Mesenchymal stem cell (in vitro differentiated cells and primary cell): ENCODE measurements at regions not wholly inside any gene's neighbourhood (a gene's known extent, or its start where the extent isn't known, plus 50 kb on each side); places are given as distances from the start of the nearest gene placed in this dataset.

Experiments used
- DNase-seq: peaks from one replicate; pipeline ENCODE4 v3.0.0-alpha.2; 2013
- H2AFZ ChIP-seq: one replicate; pipeline ENCODE4 v1.6.1; 2013; ENCODE audit warnings: low read depth, mild to moderate bottlenecking, control low read depth, inconsistent platforms, low read length, moderate library complexity
- H2AK5ac ChIP-seq: 2 replicates; pipeline ENCODE4 v1.6.1; 2013; ENCODE audit warnings: low read length, moderate library complexity, mild to moderate bottlenecking, inconsistent platforms; ENCODE audit not compliant: severe bottlenecking
- H2BK120ac ChIP-seq: one replicate; pipeline ENCODE4 v1.6.1; 2013; ENCODE audit warnings: low read depth, mild to moderate bottlenecking, inconsistent platforms, low read length, moderate library complexity
- H2BK12ac ChIP-seq, 2 experiments: one replicate each; pipeline ENCODE4 v1.6.1; 2013; ENCODE audit warnings: inconsistent platforms in 2 of 2, low read length in 2 of 2, mild to moderate bottlenecking in 2 of 2, moderate library complexity in 2 of 2, control low read depth in 1 of 2
- H2BK15ac ChIP-seq: one replicate; pipeline ENCODE4 v1.6.1; 2013; ENCODE audit warnings: mild to moderate bottlenecking, low read depth, inconsistent platforms; ENCODE audit not compliant: poor library complexity, severe bottlenecking
- H2BK5ac ChIP-seq: 2 replicates; pipeline ENCODE4 v1.6.1; 2013; ENCODE audit warnings: low read depth, mild to moderate bottlenecking, low read length, control low read depth, inconsistent platforms; ENCODE audit not compliant: poor library complexity, severe bottlenecking
- H3K14ac ChIP-seq, 2 experiments: one replicate each; pipeline ENCODE4 v1.6.1; 2013; ENCODE audit warnings: inconsistent platforms in 2 of 2, low read length in 2 of 2, control low read depth in 1 of 2, mild to moderate bottlenecking in 1 of 2, moderate library complexity in 1 of 2
- H3K18ac ChIP-seq, 2 experiments: one replicate each; pipeline ENCODE4 v1.6.1; 2013; ENCODE audit warnings: inconsistent platforms in 2 of 2, low read length in 2 of 2, control low read depth in 1 of 2, low read depth in 1 of 2, mild to moderate bottlenecking in 1 of 2
- H3K23ac ChIP-seq, 2 experiments: one replicate each; pipeline ENCODE4 v1.6.1; 2013; ENCODE audit warnings: inconsistent platforms in 2 of 2, low read length in 2 of 2, mild to moderate bottlenecking in 2 of 2, moderate library complexity in 2 of 2, control low read depth in 1 of 2
- H3K27ac ChIP-seq: 2 replicates; pipeline ENCODE4 v1.5.1; 2013; ENCODE audit warnings: mild to moderate bottlenecking, moderate library complexity, low read length, control low read depth, inconsistent platforms; ENCODE audit not compliant: poor library complexity, severe bottlenecking
- H3K27me3 ChIP-seq, 2 experiments: 2 replicates each; pipeline versions ENCODE4 v1.6.1 to v1.7.0; 2013; ENCODE audit warnings: low read length in 2 of 2, mild to moderate bottlenecking in 2 of 2, moderate library complexity in 2 of 2, control low read depth in 1 of 2, inconsistent platforms in 1 of 2; ENCODE audit not compliant: control insufficient read depth in 1 of 2, insufficient read depth in 1 of 2
- H3K36me3 ChIP-seq, 2 experiments: 2 replicates each; pipeline versions ENCODE4 v1.6.1 to v1.7.0; 2013; ENCODE audit warnings: low read length in 2 of 2, control low read depth in 1 of 2, inconsistent platforms in 1 of 2, low read depth in 1 of 2, mild to moderate bottlenecking in 1 of 2; ENCODE audit not compliant: insufficient read depth in 2 of 2, control insufficient read depth in 1 of 2
- H3K4ac ChIP-seq, 2 experiments: one replicate each; pipeline ENCODE4 v1.6.1; 2013; ENCODE audit warnings: inconsistent platforms in 2 of 2, low read length in 2 of 2, mild to moderate bottlenecking in 2 of 2, moderate library complexity in 2 of 2, control low read depth in 1 of 2, low read depth in 1 of 2
- H3K4me1 ChIP-seq: 2 replicates; pipeline ENCODE4 v1.6.1; 2013; ENCODE audit warnings: low read depth, low read length, control low read depth; ENCODE audit not compliant: control insufficient read depth, insufficient read depth
- H3K4me2 ChIP-seq: 2 replicates; pipeline ENCODE4 v1.6.1; 2013; ENCODE audit warnings: low read length, mild to moderate bottlenecking, inconsistent platforms; ENCODE audit not compliant: poor library complexity, severe bottlenecking
- H3K4me3 ChIP-seq, 2 experiments: 2 replicates each; pipeline versions ENCODE4 v1.5.1 to v1.7.0; 2013; ENCODE audit warnings: low read length in 2 of 2, mild to moderate bottlenecking in 2 of 2, control low read depth in 1 of 2, low read depth in 1 of 2; ENCODE audit not compliant: insufficient read depth in 1 of 2
- H3K79me1 ChIP-seq: replicated peaks from 2 replicates; pipeline ENCODE4 v1.6.1; 2013; ENCODE audit warnings: mild to moderate bottlenecking, control low read depth, low read length, inconsistent platforms; ENCODE audit not compliant: poor library complexity, severe bottlenecking
- H3K9ac ChIP-seq: 2 replicates; pipeline ENCODE4 v1.7.0; 2013; ENCODE audit warnings: mild to moderate bottlenecking, low read length, moderate library complexity
- H3K9me3 ChIP-seq: 2 replicates; pipeline ENCODE4 v1.7.0; 2013; ENCODE audit warnings: mild to moderate bottlenecking, low read length; ENCODE audit not compliant: control insufficient read depth
- H4K8ac ChIP-seq: one replicate; pipeline ENCODE4 v1.6.1; 2013; ENCODE audit warnings: inconsistent platforms, mild to moderate bottlenecking, low read length, moderate library complexity
- H4K91ac ChIP-seq: one replicate; pipeline ENCODE4 v1.6.1; 2013; ENCODE audit warnings: mild to moderate bottlenecking, low read length, inconsistent platforms
- WGBS: methylation state at CpG from one replicate; pipeline ENCODE4 v1.1.7; 2013; ENCODE audit warnings: mixed read lengths; 5-methylcytosine and 5-hydroxymethylcytosine counted together

DNA sequence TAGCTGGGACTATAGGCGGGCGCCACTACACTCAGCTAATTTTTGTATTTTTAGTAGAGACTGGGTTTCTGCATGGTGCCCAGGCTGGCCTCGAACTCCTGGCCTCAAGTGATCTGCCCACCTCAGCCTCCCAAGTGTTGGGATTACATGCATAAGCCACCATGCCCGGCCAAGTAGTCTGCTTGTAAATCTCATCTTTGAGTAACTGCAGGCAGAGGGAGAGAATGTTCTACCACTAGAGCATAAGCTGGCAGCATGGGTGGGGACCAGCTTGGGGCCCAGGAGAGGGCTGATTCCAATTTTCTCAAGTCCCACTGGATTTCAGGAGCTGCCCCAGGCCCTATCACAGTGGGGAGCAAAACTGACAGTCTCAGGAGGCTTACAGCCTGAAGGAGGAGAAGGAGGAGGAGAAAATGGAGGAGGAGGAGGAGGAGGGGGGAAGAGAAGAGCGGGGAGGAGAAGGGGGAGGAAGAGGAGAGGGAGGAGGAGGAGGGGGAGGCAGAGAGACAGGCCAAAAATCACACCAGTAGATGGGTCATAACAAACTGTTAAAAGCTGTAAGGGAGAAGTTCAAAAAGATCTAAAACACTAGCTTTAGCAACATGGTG, 229.1 kb upstream of the IGF1R start:
- no peaks in the 10 kb centered on the region for H3K36me3 ChIP-seq
- H3K18ac ChIP-seq: no peak overlapping the region
- H2BK15ac ChIP-seq: no peak overlapping the region
- no peak overlapping the region for H4K91ac ChIP-seq
- DNase-seq: no peak
- no peak overlapping the region for H3K9ac ChIP-seq
- H3K4me3 ChIP-seq: no peak overlapping the region
- H3K4ac ChIP-seq: no peak overlapping the region
- H2BK5ac ChIP-seq: no peak overlapping the region
- H2BK120ac ChIP-seq: no peak overlapping the region
- H3K9me3 ChIP-seq: no peaks in the 10 kb centered on the region
- H4K8ac ChIP-seq: no peak overlapping the region
- no peak overlapping the region for H3K27ac ChIP-seq
- H2AFZ ChIP-seq: no peak overlapping the region
- no peak overlapping the region for H2BK12ac ChIP-seq
- no peaks in the 10 kb centered on the region for H3K79me1 ChIP-seq
- H3K4me2 ChIP-seq: no peak overlapping the region
- WGBS: 58% methylated on average over 5 of the region's 5 CpGs
- H3K4me1 ChIP-seq: peaks cover 6% of the 10 kb centered on the region
- no peak overlapping the region for H3K23ac ChIP-seq
- H2AK5ac ChIP-seq: no peak overlapping the region
- no peak overlapping the region for H3K14ac ChIP-seq
- peaks cover 27 to 45% of the 10 kb centered on the region in 2 experiments for H3K27me3 ChIP-seq

DNA sequence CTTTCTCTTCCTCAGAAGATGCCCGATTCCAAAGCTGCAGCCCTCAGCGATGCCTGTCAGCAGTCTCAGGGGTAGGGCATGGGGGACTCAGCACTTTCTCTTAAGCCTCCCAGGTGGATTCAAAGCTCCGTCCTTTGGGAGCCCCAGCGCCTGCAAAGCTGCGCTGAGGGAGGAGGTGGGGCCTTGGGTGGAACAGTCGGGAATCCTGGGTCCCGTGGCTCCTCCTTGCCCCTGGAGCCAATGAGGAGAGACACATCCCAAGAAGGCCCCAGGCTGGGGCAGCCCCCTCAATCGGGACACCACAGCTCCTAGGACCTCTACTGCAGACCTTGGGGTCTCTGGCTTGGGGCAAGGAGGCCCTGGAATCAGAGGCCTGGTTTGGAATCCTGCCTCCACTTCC, 227.5 kb upstream of the IGF1R start:
- WGBS: 87% methylated on average over 8 of the region's 8 CpGs
- no peaks in the 10 kb centered on the region for H3K36me3 ChIP-seq
- H2BK120ac ChIP-seq: no peak overlapping the region
- no peaks in the 10 kb centered on the region for H3K79me1 ChIP-seq
- no peak overlapping the region for H3K4me2 ChIP-seq
- H3K27ac ChIP-seq: no peak overlapping the region
- no peak overlapping the region for H2BK12ac ChIP-seq
- peaks cover 5% of the 10 kb centered on the region for H3K4me1 ChIP-seq
- DNase-seq: no peak
- no peak overlapping the region for H3K9ac ChIP-seq
- no peaks in the 10 kb centered on the region for H3K9me3 ChIP-seq
- H3K14ac ChIP-seq: no peak overlapping the region
- no peak overlapping the region for H2AK5ac ChIP-seq
- no peak overlapping the region for H3K4ac ChIP-seq
- H2BK5ac ChIP-seq: no peak overlapping the region
- H3K18ac ChIP-seq: no peak overlapping the region
- H2BK15ac ChIP-seq: no peak overlapping the region
- no peak overlapping the region for H4K8ac ChIP-seq
- no peak overlapping the region for H3K23ac ChIP-seq
- no peak overlapping the region for H2AFZ ChIP-seq
- no peak overlapping the region for H3K4me3 ChIP-seq
- H4K91ac ChIP-seq: no peak overlapping the region
- H3K27me3 ChIP-seq: peaks cover 30 to 57% of the 10 kb centered on the region in 2 experiments

DNA sequence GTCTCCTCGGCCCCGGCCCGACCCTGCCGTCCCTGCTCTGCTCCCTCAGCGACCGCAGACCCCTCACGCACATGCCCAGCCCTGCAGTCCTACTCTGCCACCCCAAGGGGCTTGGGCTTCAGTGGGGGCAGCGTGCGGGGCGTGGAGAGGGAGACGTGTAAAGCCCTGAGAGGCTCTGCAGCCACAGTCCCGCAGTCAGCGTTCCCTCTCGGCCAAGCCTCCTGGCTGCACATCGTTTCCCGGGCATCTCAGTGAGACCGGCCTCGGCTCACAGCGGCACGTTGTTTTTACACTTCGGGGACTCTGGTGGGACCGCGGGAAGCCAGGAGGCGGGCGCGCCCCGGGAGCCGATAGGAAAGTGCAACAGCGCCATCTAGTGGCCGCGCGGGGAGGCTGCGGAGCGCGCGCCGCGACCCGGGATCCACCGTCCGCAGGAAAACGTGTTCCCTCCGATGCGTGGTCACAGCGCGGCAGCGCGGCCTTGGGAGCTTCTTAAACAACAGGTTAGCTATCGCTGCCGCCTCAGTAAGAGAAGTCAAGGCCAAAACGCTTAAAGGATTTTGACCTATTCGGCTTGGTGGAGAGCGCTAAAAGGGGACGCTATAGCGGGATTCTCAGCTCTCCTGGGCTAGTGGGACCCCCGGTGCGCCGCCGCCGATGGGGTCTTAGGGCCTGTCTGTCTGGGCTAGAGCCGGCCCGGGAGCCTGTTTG, 226.8 kb upstream of the IGF1R start:
- H2BK12ac ChIP-seq: no peak overlapping the region
- H3K79me1 ChIP-seq: no peaks in the 10 kb centered on the region
- no peak overlapping the region for H3K23ac ChIP-seq
- H3K14ac ChIP-seq: no peak overlapping the region
- H3K9me3 ChIP-seq: no peaks in the 10 kb centered on the region
- no peak overlapping the region for H2AFZ ChIP-seq
- H3K4me3 ChIP-seq: peak overlapping the region in 1 of 2 experiments; percentile 49
- H3K27me3 ChIP-seq: peaks cover 34 to 65% of the 10 kb centered on the region in 2 experiments
- H3K27ac ChIP-seq: no peak overlapping the region
- no peak overlapping the region for H2BK120ac ChIP-seq
- no peak overlapping the region for H2BK5ac ChIP-seq
- no peak overlapping the region for H4K8ac ChIP-seq
- H3K4ac ChIP-seq: no peak overlapping the region
- H3K4me1 ChIP-seq: peaks cover 5% of the 10 kb centered on the region
- H2AK5ac ChIP-seq: no peak overlapping the region
- 14% methylated on average over 62 of the region's 62 CpGs for WGBS
- H2BK15ac ChIP-seq: no peak overlapping the region
- DNase-seq: peak; percentile 41
- no peaks in the 10 kb centered on the region for H3K36me3 ChIP-seq
- H3K9ac ChIP-seq: no peak overlapping the region
- no peak overlapping the region for H4K91ac ChIP-seq
- no peak overlapping the region for H3K18ac ChIP-seq
- H3K4me2 ChIP-seq: no peak overlapping the region

DNA sequence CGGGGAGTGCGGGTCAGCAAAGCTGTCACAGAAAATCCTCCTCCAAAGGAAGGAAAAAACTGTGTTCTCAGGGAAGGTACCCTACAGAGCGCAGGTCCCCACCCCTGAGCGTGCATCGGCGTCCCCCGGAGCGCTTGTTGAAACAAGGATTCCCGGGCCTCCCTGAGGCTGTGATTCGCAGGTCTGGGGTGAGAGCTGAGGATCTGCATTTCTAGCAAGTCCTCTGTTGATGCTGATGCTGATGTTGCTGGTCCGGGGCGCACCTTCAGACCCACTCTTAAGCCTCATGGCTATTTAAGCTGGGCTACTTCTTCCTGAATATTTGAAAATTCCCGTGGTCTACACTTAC, 226.2 kb upstream of the IGF1R start:
- H3K4me2 ChIP-seq: no peak overlapping the region
- H2BK15ac ChIP-seq: no peak overlapping the region
- no peak overlapping the region for H3K14ac ChIP-seq
- H3K27me3 ChIP-seq: peaks cover 39 to 70% of the 10 kb centered on the region in 2 experiments
- H3K79me1 ChIP-seq: no peaks in the 10 kb centered on the region
- H4K8ac ChIP-seq: no peak overlapping the region
- H3K36me3 ChIP-seq: no peaks in the 10 kb centered on the region
- DNase-seq: no peak
- no peaks in the 10 kb centered on the region for H3K9me3 ChIP-seq
- H3K4ac ChIP-seq: no peak overlapping the region
- no peak overlapping the region for H3K4me3 ChIP-seq
- no peak overlapping the region for H4K91ac ChIP-seq
- WGBS: 33% methylated on average over 12 of the region's 13 CpGs
- H3K9ac ChIP-seq: no peak overlapping the region
- H3K23ac ChIP-seq: no peak overlapping the region
- no peak overlapping the region for H3K27ac ChIP-seq
- no peak overlapping the region for H2AK5ac ChIP-seq
- no peak overlapping the region for H2BK5ac ChIP-seq
- peaks cover 5% of the 10 kb centered on the region for H3K4me1 ChIP-seq
- H2BK12ac ChIP-seq: no peak overlapping the region
- H2BK120ac ChIP-seq: no peak overlapping the region
- H3K18ac ChIP-seq: no peak overlapping the region
- H2AFZ ChIP-seq: no peak overlapping the region
